Smooth muscle cell (in vitro differentiated cells): ENCODE measurements at regions not wholly inside any gene's neighbourhood (a gene's known extent, or its start where the extent isn't known, plus 50 kb on each side); places are given as distances from the start of the nearest gene placed in this dataset.

Source experiments
- DNase-seq: peaks from one replicate; lab custom pipeline; 2025; ENCODE audit not compliant: unreplicated experiment; lab: John Stamatoyannopoulos, UW
- H2AFZ ChIP-seq: fragments of 200-600 bp; sonication (generic); 2 replicates; pipeline ENCODE4 v1.6.0; 2016; ENCODE audit warnings: antibody characterized with exemption, low read depth, mild to moderate bottlenecking
- H3F3A ChIP-seq: fragments of 200-600 bp; sonication (generic); 2 replicates; pipeline ENCODE4 v1.6.0; 2017; ENCODE audit warnings: antibody characterized with exemption, low read depth
- H3K27ac ChIP-seq: fragments of 200-600 bp; sonication (generic); 2 replicates; pipeline ENCODE4 v1.5.1; 2016; ENCODE audit warnings: low read depth, mild to moderate bottlenecking
- H3K27me3 ChIP-seq: fragments of 200-600 bp; sonication (generic); 2 replicates; pipeline ENCODE4 v1.6.1; 2016; ENCODE audit warnings: low read depth, mild to moderate bottlenecking
- H3K36me3 ChIP-seq: fragments of 200-600 bp; sonication (generic); 2 replicates; pipeline ENCODE4 v1.5.1; 2016; ENCODE audit warnings: low read depth
- H3K4me1 ChIP-seq: fragments of 200-600 bp; sonication (generic); 2 replicates; pipeline ENCODE4 v1.5.1; 2016; ENCODE audit warnings: low read depth
- H3K4me2 ChIP-seq: fragments of 200-600 bp; sonication (generic); 2 replicates; pipeline ENCODE4 v1.6.0; 2016; ENCODE audit warnings: mild to moderate bottlenecking
- H3K4me3 ChIP-seq: fragments of 200-600 bp; sonication (generic); 2 replicates; pipeline ENCODE4 v1.5.1; 2016; ENCODE audit warnings: mild to moderate bottlenecking
- H3K79me2 ChIP-seq: fragments of 200-600 bp; sonication (generic); 2 replicates; pipeline ENCODE4 v1.6.0; 2016; ENCODE audit warnings: low read depth, mild to moderate bottlenecking
- H3K9ac ChIP-seq: fragments of 200-600 bp; sonication (generic); 2 replicates; pipeline ENCODE4 v1.6.0; 2016; ENCODE audit warnings: low read depth
- H3K9me3 ChIP-seq: fragments of 200-600 bp; sonication (generic); replicated peaks from 2 replicates; pipeline ENCODE4 v1.5.1; 2016; ENCODE audit warnings: low read depth
- H4K20me1 ChIP-seq: fragments of 200-600 bp; sonication (generic); 2 replicates; pipeline ENCODE4 v1.6.0; 2016; ENCODE audit warnings: low read depth
- CTCF ChIP-seq: fragments of 200-600 bp; sonication (generic); IDR thresholded peaks from 2 replicates; pipeline ENCODE4 v1.5.1; 2017; ENCODE audit warnings: borderline replicate concordance, mild to moderate bottlenecking, antibody characterized with exemption; ENCODE audit not compliant: insufficient read depth, poor library complexity, severe bottlenecking
- WGBS: methylation state at CpG from one replicate; pipeline ENCODE4 v1.1.7; 2016; ENCODE audit warnings: low lambda C conversion rate; 5-methylcytosine and 5-hydroxymethylcytosine counted together

- no peaks in the 10 kb centered on the region for H3K36me3 ChIP-seq
- no peaks in the 10 kb centered on the region for H3K27me3 ChIP-seq
- no peaks in the 10 kb centered on the region for H3K4me1 ChIP-seq
- H2AFZ ChIP-seq, result no peak overlapping the region
- TF ChIP-seq CTCF, result no peak
- no peak overlapping the region for H3K4me2 ChIP-seq
- H3K79me2 ChIP-seq, result no peaks in the 10 kb centered on the region
- H3F3A ChIP-seq, result no peaks in the 10 kb centered on the region
- no peak overlapping the region for H3K9ac ChIP-seq
- WGBS, result 97% methylated on average over 1 of the region's 1 CpG
- no peak overlapping the region for H3K27ac ChIP-seq
- H3K9me3 ChIP-seq, result no peaks in the 10 kb centered on the region
- H4K20me1 ChIP-seq, result no peaks in the 10 kb centered on the region
- H3K4me3 ChIP-seq, result no peak overlapping the region
- no peak for DNase-seq
Observed at GRCh38 chr10:20427821-20428220, 469.3 kb downstream of the NEBL start.

GRCh38 chr10:20418286-20418685, 478.8 kb downstream of the NEBL start:
- WGBS, result 37% methylated on average over 3 of the region's 3 CpGs
- no peak for DNase-seq
- Histone ChIP-seq H3K27me3 (no peaks in the 10 kb centered on the region), H3K4me3 (no peak overlapping the region), H3K79me2 (no peaks in the 10 kb centered on the region), H3F3A (no peaks in the 10 kb centered on the region), H3K27ac (no peak overlapping the region), H4K20me1 (no peaks in the 10 kb centered on the region), H2AFZ (no peak overlapping the region), H3K9ac (no peak overlapping the region), H3K36me3 (no peaks in the 10 kb centered on the region), H3K4me2 (no peak overlapping the region), H3K9me3 (no peaks in the 10 kb centered on the region), H3K4me1 (no peaks in the 10 kb centered on the region)
- TF ChIP-seq CTCF, result no peak

- Histone ChIP-seq H4K20me1 (no peaks in the 10 kb centered on the region), H3K27me3 (no peaks in the 10 kb centered on the region), H3K4me3 (no peak overlapping the region), H3K4me1 (no peaks in the 10 kb centered on the region), H3K36me3 (no peaks in the 10 kb centered on the region), H3K79me2 (no peaks in the 10 kb centered on the region), H3F3A (no peaks in the 10 kb centered on the region), H2AFZ (no peak overlapping the region), H3K9me3 (no peaks in the 10 kb centered on the region), H3K4me2 (no peak overlapping the region), H3K9ac (no peak overlapping the region), H3K27ac (no peak overlapping the region)
- no peak for DNase-seq
- WGBS, result 85% methylated on average over 3 of the region's 3 CpGs
- no peak for TF ChIP-seq CTCF
Observed at GRCh38 chr10:20417791-20418190, 479.3 kb downstream of the NEBL start.

- H3K4me2 ChIP-seq, result no peak overlapping the region
- no peak overlapping the region for H3K9ac ChIP-seq
- H3K9me3 ChIP-seq, result no peaks in the 10 kb centered on the region
- H3F3A ChIP-seq, result no peaks in the 10 kb centered on the region
- H3K27me3 ChIP-seq, result no peaks in the 10 kb centered on the region
- H4K20me1 ChIP-seq, result no peaks in the 10 kb centered on the region
- TF ChIP-seq CTCF, result no peak
- H3K36me3 ChIP-seq, result no peaks in the 10 kb centered on the region
- H3K4me1 ChIP-seq, result no peaks in the 10 kb centered on the region
- no peaks in the 10 kb centered on the region for H3K79me2 ChIP-seq
- H3K27ac ChIP-seq, result no peak overlapping the region
- no peak overlapping the region for H3K4me3 ChIP-seq
- WGBS, result 85% methylated on average over 2 of the region's 2 CpGs
- no peak overlapping the region for H2AFZ ChIP-seq
- no peak for DNase-seq
Observed at GRCh38 chr10:20415684-20416083, 481.4 kb downstream of the NEBL start.
